ENCODE measurements at regions not wholly inside any gene's neighbourhood (a gene's known extent, or its start where the extent isn't known, plus 50 kb on each side); places are given as distances from the start of the nearest gene placed in this dataset.

DNA sequence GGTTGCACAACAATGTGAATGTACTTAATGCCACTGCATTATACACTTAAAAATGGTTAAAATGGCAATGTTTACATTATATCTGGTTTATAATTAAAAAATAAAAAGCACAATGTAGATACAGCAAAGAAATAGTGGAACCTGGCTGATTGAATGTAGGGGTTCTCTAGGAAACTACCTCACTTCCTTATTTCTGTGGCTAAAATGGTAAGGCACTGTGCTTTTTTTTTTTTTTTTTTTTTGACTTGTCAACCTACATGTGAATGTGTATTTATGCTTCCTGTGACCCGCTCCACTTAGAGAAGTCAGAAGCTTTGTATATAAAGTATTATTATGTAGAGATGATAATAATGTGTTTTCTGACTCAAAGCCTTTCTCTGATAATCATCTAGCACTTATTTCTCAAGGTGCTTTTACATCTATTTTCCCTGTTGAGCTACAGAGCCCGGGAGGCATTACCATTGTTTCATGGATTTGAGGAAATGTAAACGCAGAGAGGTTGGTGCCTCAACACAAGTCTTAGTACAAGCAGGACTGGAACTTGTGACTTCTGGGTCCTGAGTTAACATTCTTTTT lies 55.0 kb downstream of the SOX4 start:
- peaks cover 0 to 14% of the 10 kb centered on the region in 2 donors for H3K9me3 Mint-ChIP-seq
- H3K27me3 Mint-ChIP-seq = no peaks in the 10 kb centered on the region
- no peaks in the 10 kb centered on the region for H3K4me1 Mint-ChIP-seq
- DNase-seq (no peak), ATAC-seq (no peak)
- H3K4me3 Mint-ChIP-seq = no peak overlapping the region
- no peak overlapping the region for H3K27ac Mint-ChIP-seq

DNA sequence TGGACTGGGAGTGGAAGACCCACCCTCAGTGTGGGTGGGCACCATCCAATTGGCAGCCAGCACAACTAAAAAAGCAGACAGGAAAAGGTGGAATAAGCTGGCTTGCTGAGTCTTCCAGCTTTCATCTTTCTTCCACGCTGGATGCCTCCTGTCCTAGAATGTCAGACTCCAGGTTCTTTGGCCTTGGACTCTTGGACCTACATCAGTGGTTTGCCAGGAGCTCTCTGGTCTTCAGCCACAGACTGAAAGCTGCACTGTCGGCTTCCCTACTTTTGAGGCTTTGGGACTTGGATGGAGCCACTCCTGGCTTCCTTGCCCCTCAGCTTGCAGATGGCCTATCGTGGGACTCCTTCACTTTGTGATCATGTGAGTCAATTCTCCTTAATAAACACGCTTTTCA lies 59.8 kb downstream of the SOX4 start:
- DNase-seq (no peak), ATAC-seq (no peak)
- Mint-ChIP-seq H3K4me3 (no peak overlapping the region), H3K27ac (no peak overlapping the region), H3K4me1 (no peaks in the 10 kb centered on the region), H3K27me3 (no peaks in the 10 kb centered on the region), H3K9me3 (peaks cover 0 to 15% of the 10 kb centered on the region in 2 donors)

DNA sequence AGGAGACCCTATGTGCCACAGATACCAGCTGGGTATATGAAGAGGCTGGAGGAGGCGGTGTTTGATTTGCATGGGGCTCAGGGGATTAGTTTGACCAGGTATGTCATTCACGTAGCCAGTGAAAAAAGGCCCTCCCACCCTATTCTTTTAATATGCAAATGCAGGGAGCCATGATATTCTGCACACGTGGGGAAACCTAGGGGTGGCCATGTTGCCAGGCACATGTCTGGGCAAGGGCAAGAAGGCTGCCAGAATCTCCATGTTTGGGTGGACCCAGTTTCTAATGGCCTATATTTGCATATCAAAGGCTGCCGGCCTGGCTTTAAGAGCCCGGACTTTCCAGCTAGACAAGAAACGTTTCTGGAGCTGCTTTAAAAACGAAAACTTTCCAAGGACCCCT lies 60.4 kb downstream of the SOX4 start:
- no peaks in the 10 kb centered on the region for H3K4me1 Mint-ChIP-seq
- DNase-seq (no peak), ATAC-seq (no peak)
- no peaks in the 10 kb centered on the region for H3K27me3 Mint-ChIP-seq
- no peak overlapping the region for H3K27ac Mint-ChIP-seq
- peaks cover 0 to 15% of the 10 kb centered on the region in 2 donors for H3K9me3 Mint-ChIP-seq
- H3K4me3 Mint-ChIP-seq = no peak overlapping the region

DNA sequence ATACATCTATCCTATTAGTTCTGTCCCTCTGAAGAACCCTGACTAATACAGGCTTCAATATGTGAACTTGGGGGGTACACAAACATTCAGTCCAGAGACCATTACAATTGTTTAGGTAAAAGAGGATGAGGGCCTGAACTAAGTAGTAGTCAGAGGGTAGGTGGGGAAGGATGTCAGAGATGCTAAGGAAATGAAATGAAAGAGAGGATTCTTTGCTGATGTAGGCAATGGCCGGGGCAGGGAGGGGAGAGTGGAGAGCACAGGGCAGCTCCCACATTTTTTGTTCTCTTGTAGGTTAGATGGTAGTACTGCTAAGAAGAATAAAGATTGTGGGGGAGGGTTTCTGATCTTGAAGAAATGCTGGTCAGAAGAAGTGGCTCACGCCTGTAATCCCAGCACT lies 60.8 kb downstream of the SOX4 start:
- ATAC-seq = no peak
- no peak overlapping the region for H3K4me3 Mint-ChIP-seq
- no peaks in the 10 kb centered on the region for H3K4me1 Mint-ChIP-seq
- no peak for DNase-seq
- peaks cover 0 to 15% of the 10 kb centered on the region in 2 donors for H3K9me3 Mint-ChIP-seq
- peak overlapping the region in 1 of 2 donors; percentile 1 for H3K27ac Mint-ChIP-seq
- no peaks in the 10 kb centered on the region for H3K27me3 Mint-ChIP-seq

DNA sequence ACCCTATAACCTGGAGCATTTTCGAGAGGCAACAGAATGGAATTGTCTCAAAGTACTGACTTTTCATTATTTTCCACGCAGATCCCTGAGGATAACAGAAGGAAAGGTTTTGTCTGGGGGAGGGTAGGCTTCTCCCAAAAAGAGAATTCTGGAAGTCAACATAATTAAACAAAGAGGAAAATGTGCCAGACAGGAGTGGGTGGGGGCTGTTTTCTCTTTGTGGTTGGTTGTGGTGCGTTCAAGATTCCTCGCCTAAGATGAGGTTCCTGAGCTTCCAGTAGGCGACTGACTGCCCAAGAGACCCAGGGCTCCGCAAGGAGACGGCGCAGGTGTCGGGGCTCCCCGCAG lies 70.4 kb downstream of the SOX4 start:
- no peak overlapping the region for H3K4me3 Mint-ChIP-seq
- H3K27ac Mint-ChIP-seq = no peak overlapping the region
- H3K4me1 Mint-ChIP-seq = peaks cover 34% of the 10 kb centered on the region
- ATAC-seq (no peak), DNase-seq (no peak)
- peaks cover 79% of the 10 kb centered on the region for H3K27me3 Mint-ChIP-seq
- H3K9me3 Mint-ChIP-seq = no peaks in the 10 kb centered on the region

DNA sequence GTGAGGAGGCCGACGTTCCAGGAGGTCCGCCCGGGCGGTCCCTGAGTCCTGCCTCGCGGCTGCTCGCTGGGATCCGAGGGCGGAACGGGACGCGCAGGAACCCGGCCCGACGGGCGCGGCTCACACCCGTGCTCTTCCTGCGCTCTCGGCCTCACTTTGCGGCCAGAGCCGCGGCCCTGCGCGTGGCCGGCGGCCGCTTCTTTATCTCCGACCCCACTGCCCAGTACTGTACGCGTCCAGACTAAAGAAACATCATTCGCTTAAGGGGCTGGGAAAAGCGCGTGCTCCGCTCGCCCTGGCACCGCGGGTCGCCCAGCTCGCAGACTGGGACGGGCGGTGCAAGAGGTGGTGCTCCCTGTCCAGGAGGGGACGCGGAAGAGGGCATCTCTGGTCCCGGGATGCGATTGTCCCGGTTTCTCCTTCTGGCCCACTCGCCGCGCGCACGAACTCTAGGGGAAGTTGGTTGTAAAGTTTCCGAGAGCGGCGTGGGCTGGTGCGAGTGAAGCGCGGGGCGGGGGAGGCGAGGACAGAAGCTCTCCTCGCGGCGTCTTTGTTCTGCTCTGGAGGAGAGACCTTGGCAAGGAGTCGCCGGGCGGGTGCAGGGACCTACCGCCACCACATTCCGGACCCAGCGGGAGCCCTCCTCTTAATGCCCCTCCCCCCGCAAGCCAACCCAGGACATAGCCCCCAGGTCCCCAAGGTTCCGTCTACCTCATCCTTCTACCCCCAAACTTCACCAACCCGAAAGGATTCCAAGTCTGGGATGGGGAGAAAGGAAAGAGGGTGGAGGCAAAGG lies 71.0 kb downstream of the SOX4 start:
- ATAC-seq (peak; percentile 68), DNase-seq (peak; percentile 21 to 32)
- peaks cover 82% of the 10 kb centered on the region for H3K27me3 Mint-ChIP-seq
- no peak overlapping the region for H3K27ac Mint-ChIP-seq
- H3K4me3 Mint-ChIP-seq = peak overlapping the region; percentile 67 to 84
- no peaks in the 10 kb centered on the region for H3K9me3 Mint-ChIP-seq
- peaks cover 34% of the 10 kb centered on the region for H3K4me1 Mint-ChIP-seq

DNA sequence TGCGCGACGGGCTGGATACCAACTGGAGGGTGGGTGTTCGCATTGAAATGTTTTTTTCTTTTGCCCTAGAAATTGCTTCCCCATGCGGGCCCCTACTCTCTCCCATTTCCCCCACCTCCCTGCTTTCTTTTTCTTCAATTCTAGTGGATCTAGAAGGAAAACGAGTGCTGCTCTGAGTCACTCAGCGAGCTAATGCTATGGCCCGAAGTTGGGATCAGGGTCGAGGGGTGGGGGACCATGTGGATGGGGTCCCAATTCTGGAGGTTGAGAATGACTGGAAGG lies 71.5 kb downstream of the SOX4 start:
- ATAC-seq (no peak), DNase-seq (no peak)
- Mint-ChIP-seq H3K27ac (peak overlapping the region in 1 of 2 donors; percentile 7), H3K27me3 (peaks cover 82% of the 10 kb centered on the region), H3K4me3 (peak overlapping the region; percentile 67 to 84), H3K9me3 (no peaks in the 10 kb centered on the region), H3K4me1 (peaks cover 34% of the 10 kb centered on the region)

DNA sequence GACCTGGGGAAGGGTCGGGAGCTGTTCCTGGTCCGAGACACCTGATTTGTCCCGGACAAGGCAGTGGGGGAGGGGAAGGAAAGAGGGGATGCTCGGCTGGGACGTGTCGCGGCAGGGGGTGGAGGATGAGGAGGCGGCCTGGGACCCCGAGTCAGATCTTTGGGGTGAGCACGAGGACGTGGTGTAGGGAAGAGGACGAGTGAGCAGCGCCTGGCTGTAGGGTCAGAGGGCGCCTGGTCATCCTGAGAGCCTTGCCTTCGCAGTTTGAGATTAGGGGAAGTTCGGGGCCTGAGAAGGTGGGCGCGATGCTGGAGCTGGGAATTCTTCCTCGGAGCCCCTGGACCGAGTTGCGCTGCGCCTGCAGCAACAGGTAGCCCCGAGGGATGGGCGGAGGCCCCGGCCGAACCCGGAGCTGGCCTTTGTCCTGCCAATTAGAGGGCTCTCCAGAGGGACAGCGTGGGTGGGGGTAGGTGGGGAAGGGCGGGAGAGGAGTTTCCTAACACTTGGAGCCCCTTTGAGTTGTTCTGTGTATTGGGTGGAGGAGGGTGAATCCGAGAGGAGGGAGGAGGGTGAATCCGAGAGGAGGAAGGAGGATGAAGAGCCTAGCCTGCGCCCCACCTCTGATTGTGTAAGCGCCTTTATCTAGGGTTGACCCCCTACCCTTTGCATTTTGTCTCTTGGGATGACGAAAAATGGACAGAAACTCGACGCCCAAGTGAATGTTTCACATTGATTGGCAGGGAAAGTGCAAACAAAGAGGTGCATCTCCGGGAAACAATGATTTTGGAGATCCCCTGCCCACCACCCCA lies 72.0 kb downstream of the SOX4 start:
- Mint-ChIP-seq H3K27ac (peak overlapping the region in 1 of 2 donors; percentile 7), H3K27me3 (peaks cover 82% of the 10 kb centered on the region), H3K4me3 (peak overlapping the region; percentile 67 to 84), H3K4me1 (peaks cover 34% of the 10 kb centered on the region), H3K9me3 (no peaks in the 10 kb centered on the region)
- DNase-seq (no peak), ATAC-seq (peak; percentile 36)

DNA sequence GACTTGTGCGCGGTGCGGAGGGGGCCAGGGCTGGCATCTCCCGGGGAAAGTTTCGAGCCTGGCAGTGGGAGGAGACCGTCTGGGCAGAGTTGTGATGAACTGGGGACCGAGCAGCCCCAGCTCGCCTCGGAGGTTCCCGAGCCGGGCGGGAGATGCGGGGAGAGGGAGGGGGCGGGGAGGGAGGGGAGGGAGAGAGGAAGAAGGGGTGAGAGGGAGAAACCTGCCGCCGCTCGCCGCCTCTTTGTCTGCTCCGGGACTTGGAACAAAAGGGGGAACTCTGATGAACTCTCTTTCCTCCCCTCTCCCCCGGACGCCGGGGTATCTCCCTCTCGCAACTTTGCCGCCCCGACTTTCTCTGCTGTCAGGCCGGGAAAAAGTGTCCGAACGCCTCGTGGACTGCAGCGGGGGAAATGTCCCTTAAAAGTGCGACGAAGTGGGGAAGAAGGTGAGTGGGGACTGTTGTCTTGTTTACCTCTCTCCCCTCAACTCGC lies 72.7 kb downstream of the SOX4 start:
- ATAC-seq = peak; percentile 59
- H3K27me3 Mint-ChIP-seq = peaks cover 80% of the 10 kb centered on the region
- no peak for DNase-seq
- H3K4me3 Mint-ChIP-seq = peak overlapping the region; percentile 74 to 84
- H3K9me3 Mint-ChIP-seq = no peaks in the 10 kb centered on the region
- H3K27ac Mint-ChIP-seq = no peak overlapping the region
- peaks cover 34% of the 10 kb centered on the region for H3K4me1 Mint-ChIP-seq

DNA sequence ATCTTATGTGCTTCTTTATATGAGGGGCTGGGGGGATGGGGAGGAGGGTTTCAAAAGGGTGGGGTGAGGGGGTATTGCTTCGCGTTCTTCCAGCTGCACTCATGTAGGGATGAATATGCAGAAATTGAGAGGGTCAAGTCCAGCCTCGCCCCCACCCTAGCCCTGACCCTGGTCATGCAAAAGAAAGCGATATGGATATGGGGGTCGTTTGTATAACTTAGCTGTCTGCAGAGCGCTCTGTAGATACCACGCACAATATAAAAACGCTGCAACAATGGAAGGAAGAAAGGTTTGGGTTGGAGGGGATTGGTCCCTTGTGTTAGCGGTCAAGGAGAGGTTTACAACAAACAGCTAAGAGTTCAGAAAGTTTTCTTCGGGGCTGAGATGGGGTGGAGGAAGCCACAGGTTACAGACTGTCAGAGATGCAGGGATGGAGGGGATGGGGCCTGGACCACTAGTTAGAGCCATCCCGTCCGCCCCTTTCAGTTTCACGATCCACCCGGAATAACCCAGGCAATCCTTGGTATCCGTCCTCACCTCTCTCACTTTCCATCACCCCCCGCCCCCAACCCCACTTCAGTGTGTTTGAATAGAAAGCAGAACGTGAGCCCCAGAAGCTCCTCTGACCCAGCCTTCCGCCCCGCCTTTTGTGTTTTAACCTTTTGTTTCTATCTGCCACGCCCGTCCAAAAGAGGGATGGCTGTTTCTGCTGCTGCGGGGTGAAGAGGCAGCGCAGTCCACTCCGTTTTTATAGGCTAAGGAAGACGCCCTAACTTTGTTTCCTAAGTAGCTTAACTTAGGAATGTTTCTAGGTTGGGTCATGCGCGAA lies 73.5 kb downstream of the SOX4 start:
- H3K27ac Mint-ChIP-seq = no peak overlapping the region
- DNase-seq (no peak), ATAC-seq (peak; percentile 21)
- H3K4me3 Mint-ChIP-seq = peak overlapping the region; percentile 74 to 84
- peaks cover 72% of the 10 kb centered on the region for H3K27me3 Mint-ChIP-seq
- peaks cover 34% of the 10 kb centered on the region for H3K4me1 Mint-ChIP-seq
- H3K9me3 Mint-ChIP-seq = no peaks in the 10 kb centered on the region

DNA sequence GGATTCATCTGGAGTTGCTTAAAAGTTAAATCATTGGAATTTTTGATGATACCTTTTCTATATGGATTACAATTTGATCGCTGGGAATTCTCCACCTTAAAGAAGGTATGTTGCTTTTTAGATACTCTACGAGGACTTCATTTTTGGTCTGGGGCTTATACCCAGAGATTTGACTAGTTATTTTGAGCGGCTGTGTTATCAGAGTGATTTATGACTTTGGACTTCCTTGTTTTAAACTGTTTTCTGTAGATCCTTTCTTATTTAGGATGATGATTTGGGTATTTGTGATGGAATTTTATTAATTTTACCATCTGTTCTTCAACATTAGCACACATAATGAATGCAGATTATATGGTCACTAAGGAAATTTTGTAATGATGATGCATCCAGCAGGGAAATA lies 75.2 kb downstream of the SOX4 start:
- DNase-seq (no peak), ATAC-seq (no peak)
- no peak overlapping the region for H3K4me3 Mint-ChIP-seq
- peaks cover 34% of the 10 kb centered on the region for H3K4me1 Mint-ChIP-seq
- no peak overlapping the region for H3K27ac Mint-ChIP-seq
- peaks cover 67% of the 10 kb centered on the region for H3K27me3 Mint-ChIP-seq
- H3K9me3 Mint-ChIP-seq = no peaks in the 10 kb centered on the region

DNA sequence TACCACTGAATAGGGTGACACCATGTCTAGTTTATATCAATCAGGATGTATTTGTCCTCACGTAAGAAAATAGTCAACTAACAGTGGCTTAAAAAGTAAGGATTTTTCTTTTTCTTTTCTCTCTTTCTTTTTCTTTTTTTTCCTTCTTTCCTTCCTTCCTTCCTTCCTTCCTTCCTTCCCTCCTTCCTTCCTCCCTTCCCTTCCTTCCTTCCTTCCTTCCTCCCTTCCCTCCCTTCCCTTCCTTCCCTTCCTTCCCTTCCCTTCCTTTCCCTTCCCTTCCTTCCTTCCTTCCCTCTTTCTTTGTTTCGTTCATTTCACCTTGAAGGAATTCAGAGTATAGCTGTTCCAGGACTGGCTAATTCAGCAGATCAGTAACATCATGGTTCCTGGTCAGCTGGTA lies 83.2 kb downstream of the SOX4 start:
- no peak overlapping the region for H3K4me3 Mint-ChIP-seq
- no peaks in the 10 kb centered on the region for H3K9me3 Mint-ChIP-seq
- peaks cover 20% of the 10 kb centered on the region for H3K27me3 Mint-ChIP-seq
- H3K27ac Mint-ChIP-seq = no peak overlapping the region
- no peak for ATAC-seq
- no peak for DNase-seq
- no peaks in the 10 kb centered on the region for H3K4me1 Mint-ChIP-seq

DNA sequence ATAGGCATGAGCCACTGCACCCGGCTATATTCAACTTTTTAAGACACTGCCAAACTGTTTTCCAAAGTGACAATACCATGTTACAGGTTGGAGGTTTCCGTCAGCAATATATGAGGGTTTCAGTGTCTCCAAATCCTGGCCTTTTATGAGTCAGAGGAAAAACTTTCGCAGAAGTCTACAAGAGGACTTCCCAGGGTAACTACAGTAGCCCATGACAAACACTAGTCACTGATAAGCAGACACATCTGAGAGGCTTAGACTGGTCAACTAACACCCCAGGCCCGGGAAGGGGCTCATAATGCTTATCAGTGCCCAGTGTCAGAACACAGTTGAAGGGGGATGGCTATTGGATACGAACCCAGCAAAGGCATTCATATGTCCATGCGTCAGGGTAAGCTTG lies 85.4 kb downstream of the SOX4 start:
- ATAC-seq (no peak), DNase-seq (no peak)
- Mint-ChIP-seq H3K4me1 (no peaks in the 10 kb centered on the region), H3K4me3 (no peak overlapping the region), H3K9me3 (no peaks in the 10 kb centered on the region), H3K27ac (no peak overlapping the region), H3K27me3 (peaks cover 5% of the 10 kb centered on the region)

DNA sequence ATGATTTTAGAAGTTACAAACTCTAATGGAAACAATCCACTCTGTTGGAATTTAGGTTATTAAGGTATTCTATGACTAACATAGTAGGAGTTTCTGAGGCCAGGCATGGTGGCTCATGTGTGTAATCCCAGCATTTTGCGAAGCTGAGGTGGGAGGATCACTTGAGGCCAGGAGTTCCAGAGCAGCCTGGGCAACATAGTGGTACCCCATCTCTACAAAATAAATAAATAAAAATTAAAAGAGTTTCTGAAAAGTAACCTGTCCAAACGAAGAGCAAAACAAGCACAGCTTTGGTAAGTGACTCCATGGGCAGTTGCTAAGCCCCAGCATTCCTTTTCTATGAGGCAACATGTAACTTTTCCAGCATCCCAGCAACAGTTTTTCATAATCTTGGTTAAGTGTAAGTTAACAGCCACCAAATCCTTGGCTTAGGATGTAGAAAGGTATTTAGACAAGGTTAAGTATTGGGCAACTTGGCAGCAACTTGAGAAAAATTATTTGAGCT lies 86.3 kb downstream of the SOX4 start:
- no peak overlapping the region for H3K4me3 Mint-ChIP-seq
- H3K9me3 Mint-ChIP-seq = no peaks in the 10 kb centered on the region
- no peaks in the 10 kb centered on the region for H3K4me1 Mint-ChIP-seq
- ATAC-seq = no peak
- no peak overlapping the region for H3K27ac Mint-ChIP-seq
- no peaks in the 10 kb centered on the region for H3K27me3 Mint-ChIP-seq
- no peak for DNase-seq

DNA sequence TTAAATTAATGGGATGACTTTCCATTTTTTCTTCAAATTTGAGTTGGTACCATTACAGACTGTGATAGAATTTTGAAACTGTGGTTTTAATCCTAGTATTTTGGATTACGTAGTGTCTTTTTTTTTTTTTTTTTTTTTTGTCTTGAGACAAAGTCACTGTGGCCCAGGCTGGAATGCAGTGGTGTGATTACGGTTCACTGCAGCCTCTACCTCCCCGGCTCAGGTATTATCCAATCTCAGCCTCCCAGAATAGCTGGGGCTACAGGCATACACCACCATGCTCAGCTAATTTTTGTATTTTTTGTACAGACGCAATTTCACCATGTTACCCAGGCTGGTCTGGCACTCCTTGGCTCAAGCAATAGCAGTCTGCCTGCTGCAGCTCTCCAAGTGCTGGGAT lies 87.1 kb downstream of the SOX4 start:
- Mint-ChIP-seq H3K27me3 (no peaks in the 10 kb centered on the region), H3K4me3 (no peak overlapping the region), H3K27ac (no peak overlapping the region), H3K9me3 (no peaks in the 10 kb centered on the region), H3K4me1 (no peaks in the 10 kb centered on the region)
- ATAC-seq (no peak), DNase-seq (no peak)
